Natural killer cell (primary cell): ENCODE measurements at regions not wholly inside any gene's neighbourhood (a gene's known extent, or its start where the extent isn't known, plus 50 kb on each side); places are given as distances from the start of the nearest gene placed in this dataset.

Experiments used
- ATAC-seq, 3 donors: fragments of 150-1000 bp in 2 of 3; fragments of 200-7000 bp in 1 of 3; cut with Tn5 transposase; 1 replicate in 1 of 3; 2 replicates in 2 of 3; pipeline ENCODE4 v1.10.0; 2021; ENCODE audit warnings: mild to moderate bottlenecking in 2 of 3, moderate library complexity in 2 of 3
- DNase-seq, 2 donors: peaks; one replicate each; pipeline versions ENCODE4 v3.0.0 to v3.0.0-alpha.2; 2013 to 2021; ENCODE audit warnings: mixed read lengths in 1 of 2
- H3K27ac ChIP-seq: one replicate; pipeline ENCODE4 v1.5.1; 2013; ENCODE audit warnings: mild to moderate bottlenecking, low read length
- H3K27me3 ChIP-seq: one replicate; pipeline ENCODE4 v1.6.1; 2013; ENCODE audit warnings: low read length; ENCODE audit not compliant: control insufficient read depth, insufficient read depth
- H3K36me3 ChIP-seq: one replicate; pipeline ENCODE4 v1.6.1; 2013; ENCODE audit warnings: low read length; ENCODE audit not compliant: control insufficient read depth, insufficient read depth
- H3K4me1 ChIP-seq: one replicate; pipeline ENCODE4 v1.6.1; 2013; ENCODE audit warnings: low read length; ENCODE audit not compliant: control insufficient read depth, insufficient read depth
- H3K4me3 ChIP-seq: one replicate; pipeline ENCODE4 v1.5.1; 2013; ENCODE audit warnings: low read length
- H3K9me3 ChIP-seq: one replicate; pipeline ENCODE4 v1.6.1; 2013; ENCODE audit warnings: low read length; ENCODE audit not compliant: control insufficient read depth, insufficient read depth
- H3K27ac Mint-ChIP-seq, 2 donors: one replicate each; pipeline ENCODE4 v1.8.0; 2022; ENCODE audit warnings: mild to moderate bottlenecking in 2 of 2, mixed read lengths in 2 of 2, moderate library complexity in 1 of 2
- H3K27me3 Mint-ChIP-seq, 2 donors: one replicate each; pipeline ENCODE4 v1.8.0; 2022; ENCODE audit warnings: low read depth in 2 of 2, mixed read lengths in 2 of 2
- H3K36me3 Mint-ChIP-seq: one replicate; pipeline ENCODE4 v1.8.0; 2022; ENCODE audit warnings: mixed read lengths
- H3K4me1 Mint-ChIP-seq, 2 donors: one replicate each; pipeline ENCODE4 v1.8.0; 2022; ENCODE audit warnings: mixed read lengths in 2 of 2
- H3K4me3 Mint-ChIP-seq: one replicate; pipeline ENCODE4 v1.8.0; 2022; ENCODE audit warnings: mild to moderate bottlenecking, moderate library complexity, mixed read lengths
- H3K9me3 Mint-ChIP-seq, 2 donors: one replicate each; pipeline ENCODE4 v1.8.0; 2022; ENCODE audit warnings: mixed read lengths in 2 of 2
- WGBS: methylation state at CpG from one replicate; pipeline ENCODE4 v1.1.7; 2013; ENCODE audit warnings: missing lambda C conversion rate; ENCODE audit not compliant: insufficient coverage; 5-methylcytosine and 5-hydroxymethylcytosine counted together
- intact Hi-C: fragments of 100-400 bp; cut with micrococcal nuclease; formaldehyde crosslinking; loops from one replicate; pipeline ENCODE4 v1.14.2; 2022
- TF ChIP-seq, protein P1 (sequence below): fragments of 200-600 bp; IDR thresholded peaks from one replicate; pipeline ENCODE4 v1.8.0; 2022; ENCODE audit warnings: antibody characterized with exemption

DNA sequence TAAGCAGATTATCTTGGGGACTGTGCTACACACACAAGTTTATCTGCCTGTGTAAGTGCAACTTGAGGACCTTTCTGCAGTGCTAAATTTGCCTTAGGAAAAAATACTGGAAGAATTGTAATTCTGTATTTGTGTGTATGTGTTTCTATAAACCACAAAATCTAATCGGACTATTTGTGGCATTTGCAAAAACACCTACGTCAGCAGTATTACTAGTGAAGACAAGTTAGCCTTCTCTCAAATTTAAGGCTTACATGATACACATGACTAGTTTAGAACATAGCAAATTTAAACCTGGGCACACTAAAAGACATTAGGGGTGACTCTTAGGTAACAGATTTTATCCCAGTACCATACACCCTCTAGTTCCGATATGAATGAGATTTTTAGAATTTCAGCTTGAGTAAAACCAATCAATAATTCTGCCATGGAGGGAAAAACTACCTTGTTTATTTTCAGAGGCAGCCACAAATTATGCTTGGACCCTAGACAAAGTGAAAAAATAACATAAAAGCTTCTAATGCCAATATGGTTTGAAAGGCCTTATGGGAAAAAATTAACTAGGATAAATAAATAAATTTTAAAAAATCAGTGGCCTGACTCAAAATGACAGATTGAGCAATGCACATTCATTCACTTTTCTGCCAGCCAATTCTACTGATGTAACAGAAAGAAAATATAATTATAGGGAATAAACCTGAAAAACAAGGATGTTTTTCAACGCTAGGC, 176.4 kb downstream of the SNCA start:
- no peak for DNase-seq
- WGBS, result 100% methylated on average over 3 of the region's 4 CpGs
- Mint-ChIP-seq H3K9me3 (no peaks in the 10 kb centered on the region), H3K27me3 (no peaks in the 10 kb centered on the region), H3K4me1 (no peaks in the 10 kb centered on the region), H3K36me3 (no peaks in the 10 kb centered on the region), H3K4me3 (no peak overlapping the region), H3K27ac (no peak overlapping the region)
- Histone ChIP-seq H3K27ac (no peak overlapping the region), H3K4me3 (no peak overlapping the region), H3K4me1 (no peaks in the 10 kb centered on the region), H3K27me3 (no peaks in the 10 kb centered on the region), H3K36me3 (no peaks in the 10 kb centered on the region), H3K9me3 (no peaks in the 10 kb centered on the region)
- TF ChIP-seq, protein P1, sequence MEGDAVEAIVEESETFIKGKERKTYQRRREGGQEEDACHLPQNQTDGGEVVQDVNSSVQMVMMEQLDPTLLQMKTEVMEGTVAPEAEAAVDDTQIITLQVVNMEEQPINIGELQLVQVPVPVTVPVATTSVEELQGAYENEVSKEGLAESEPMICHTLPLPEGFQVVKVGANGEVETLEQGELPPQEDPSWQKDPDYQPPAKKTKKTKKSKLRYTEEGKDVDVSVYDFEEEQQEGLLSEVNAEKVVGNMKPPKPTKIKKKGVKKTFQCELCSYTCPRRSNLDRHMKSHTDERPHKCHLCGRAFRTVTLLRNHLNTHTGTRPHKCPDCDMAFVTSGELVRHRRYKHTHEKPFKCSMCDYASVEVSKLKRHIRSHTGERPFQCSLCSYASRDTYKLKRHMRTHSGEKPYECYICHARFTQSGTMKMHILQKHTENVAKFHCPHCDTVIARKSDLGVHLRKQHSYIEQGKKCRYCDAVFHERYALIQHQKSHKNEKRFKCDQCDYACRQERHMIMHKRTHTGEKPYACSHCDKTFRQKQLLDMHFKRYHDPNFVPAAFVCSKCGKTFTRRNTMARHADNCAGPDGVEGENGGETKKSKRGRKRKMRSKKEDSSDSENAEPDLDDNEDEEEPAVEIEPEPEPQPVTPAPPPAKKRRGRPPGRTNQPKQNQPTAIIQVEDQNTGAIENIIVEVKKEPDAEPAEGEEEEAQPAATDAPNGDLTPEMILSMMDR, result no peak
- ATAC-seq, result no peak
- intact Hi-C loops, result no loop called here

DNA sequence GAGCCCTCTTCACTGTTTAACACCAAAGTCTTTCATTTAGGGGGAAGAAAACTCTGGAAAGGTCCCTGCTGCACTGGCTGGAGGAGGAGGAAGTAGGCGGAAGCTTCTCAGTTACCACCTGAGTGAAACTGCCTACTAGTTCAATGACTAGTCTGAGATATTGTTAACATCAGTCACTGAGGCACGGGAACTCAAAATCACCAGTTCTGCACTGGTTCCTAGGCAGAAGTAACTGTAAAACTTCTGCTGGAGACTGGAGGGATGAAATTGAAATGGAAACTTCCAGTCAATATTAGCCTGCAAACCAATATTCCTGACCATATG, 178.3 kb downstream of the SNCA start:
- Histone ChIP-seq H3K4me3 (no peak overlapping the region), H3K27me3 (no peaks in the 10 kb centered on the region), H3K27ac (no peak overlapping the region), H3K4me1 (no peaks in the 10 kb centered on the region), H3K36me3 (no peaks in the 10 kb centered on the region), H3K9me3 (no peaks in the 10 kb centered on the region)
- intact Hi-C loops, result loop anchor here (5.0 kb wide), 1 partner anchor 244 kb away; no protein-coding TSS in a partner anchor
- 67% methylated on average over 2 of the region's 2 CpGs for WGBS
- TF ChIP-seq, protein P1, result no peak
- H3K27ac Mint-ChIP-seq, result no peak overlapping the region
- DNase-seq, result no peak
- H3K36me3 Mint-ChIP-seq, result no peaks in the 10 kb centered on the region
- H3K27me3 Mint-ChIP-seq, result no peaks in the 10 kb centered on the region
- no peaks in the 10 kb centered on the region for H3K4me1 Mint-ChIP-seq
- H3K9me3 Mint-ChIP-seq, result no peaks in the 10 kb centered on the region
- ATAC-seq, result no peak
- no peak overlapping the region for H3K4me3 Mint-ChIP-seq

DNA sequence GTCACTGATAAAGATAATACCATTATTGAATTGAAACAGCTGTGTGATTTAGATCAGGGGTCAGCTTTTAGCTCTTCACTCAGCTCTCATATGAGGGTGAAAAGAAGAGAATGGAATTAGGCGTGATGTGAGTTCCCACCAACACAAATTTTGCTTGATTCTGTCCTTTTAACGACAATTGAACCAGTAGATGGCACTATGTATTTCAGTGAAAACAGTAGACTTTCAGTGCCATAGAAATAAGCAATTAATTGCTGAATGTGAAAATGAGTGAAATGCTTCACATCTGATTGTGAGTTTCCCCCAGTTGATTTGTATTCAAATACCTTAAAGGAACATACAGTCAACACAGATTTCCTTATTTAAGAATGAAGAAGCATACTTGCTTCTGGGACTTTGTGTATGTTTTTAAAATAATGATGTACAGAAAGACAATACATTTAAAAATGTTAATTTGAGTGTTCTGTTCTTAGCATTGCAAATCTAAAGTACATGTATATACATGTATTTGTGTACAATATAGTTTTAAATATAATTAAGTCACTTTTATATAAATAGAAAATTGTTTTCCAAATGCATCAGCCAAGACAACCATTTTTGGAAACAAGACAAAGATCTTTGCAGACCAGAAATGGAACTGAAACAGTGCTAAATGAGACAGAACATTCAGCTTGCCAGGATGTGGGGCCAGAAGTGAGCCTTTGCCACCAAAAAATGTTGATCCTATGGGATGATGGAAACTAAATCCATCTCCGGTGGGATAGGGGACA, 178.8 kb downstream of the SNCA start:
- no peak for ATAC-seq
- TF ChIP-seq, protein P1, result no peak
- Mint-ChIP-seq H3K9me3 (no peaks in the 10 kb centered on the region), H3K4me1 (no peaks in the 10 kb centered on the region), H3K27me3 (no peaks in the 10 kb centered on the region), H3K27ac (no peak overlapping the region), H3K36me3 (no peaks in the 10 kb centered on the region), H3K4me3 (no peak overlapping the region)
- no peaks in the 10 kb centered on the region for H3K27me3 ChIP-seq
- no peaks in the 10 kb centered on the region for H3K36me3 ChIP-seq
- H3K27ac ChIP-seq, result no peak overlapping the region
- H3K9me3 ChIP-seq, result no peaks in the 10 kb centered on the region
- DNase-seq, result peak in 1 of 2 donors; percentile 23
- WGBS, result 22% methylated on average over 2 of the region's 3 CpGs
- intact Hi-C loops, result loop anchor here (5.0 kb wide), 1 partner anchor 244 kb away; no protein-coding TSS in a partner anchor
- no peak overlapping the region for H3K4me3 ChIP-seq
- H3K4me1 ChIP-seq, result no peaks in the 10 kb centered on the region
